NCI-H2171 treated with DMSO at 0.1 percent for 48 hours (cell line): ENCODE measurements at regions not wholly inside any gene's neighbourhood (a gene's known extent, or its start where the extent isn't known, plus 50 kb on each side); places are given as distances from the start of the nearest gene placed in this dataset.
A peak's percentile ranks its signal among the peaks of the same experiment; 100 is the strongest.

ENCODE experiments used
- DNase-seq: peaks from one replicate; lab custom pipeline; 2025; lab: John Stamatoyannopoulos, UW

DNA sequence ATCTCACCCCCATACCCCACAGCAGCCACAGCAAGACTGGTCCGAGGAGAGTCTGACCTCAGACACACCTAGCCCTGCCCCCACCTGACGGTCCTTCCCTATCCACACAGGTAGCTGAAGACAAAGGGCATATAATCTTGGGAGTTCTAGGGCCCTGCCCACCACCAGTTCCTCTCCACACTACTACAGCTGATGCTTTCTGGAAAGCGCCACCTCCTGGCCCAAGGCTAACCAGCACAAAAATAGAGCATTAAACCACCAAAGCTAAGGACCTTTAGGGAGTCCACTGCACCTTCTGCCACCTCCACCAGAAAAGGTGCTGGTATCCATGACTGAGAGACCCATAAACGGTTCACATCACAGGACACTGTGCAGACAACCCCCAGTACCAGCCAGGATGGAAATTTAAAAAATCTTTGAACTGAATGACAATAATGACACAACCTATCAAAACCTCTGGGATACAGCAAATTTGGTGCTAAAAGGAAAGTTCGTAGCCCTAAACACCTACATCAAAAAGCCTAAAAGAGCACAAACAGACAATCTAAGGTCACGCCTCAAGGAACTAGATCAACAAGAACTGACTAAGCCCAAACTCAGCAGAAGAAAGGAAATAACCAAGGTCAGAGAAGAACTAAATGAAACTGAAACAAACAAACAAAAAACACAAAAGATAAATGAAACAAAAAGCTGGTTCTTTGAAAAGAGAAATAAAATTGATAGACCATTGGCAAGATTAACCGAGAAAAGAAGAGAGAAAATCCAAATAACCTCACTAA is 122.1 kb upstream of the TPRG1 start:
- no peak for DNase-seq

DNA sequence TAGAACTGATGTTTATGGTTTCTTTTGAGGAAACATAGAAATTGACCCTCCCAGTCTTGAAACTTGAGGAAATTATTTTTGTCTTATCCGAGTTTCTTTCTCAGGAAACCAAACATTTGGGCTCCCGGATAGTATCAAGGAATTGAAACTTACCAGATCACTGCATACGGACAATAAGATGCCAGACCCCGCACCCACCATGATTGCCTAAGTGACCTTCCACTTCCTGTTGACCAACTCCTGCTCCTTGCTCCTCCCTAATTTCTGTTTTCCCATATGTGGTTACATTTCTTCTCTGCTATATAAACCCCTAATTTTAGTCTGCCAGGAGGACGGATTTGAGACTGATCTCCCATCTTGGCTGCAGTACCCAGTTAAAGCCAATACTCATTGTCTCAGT is 118.4 kb upstream of the TPRG1 start:
- DNase-seq = no peak

DNA sequence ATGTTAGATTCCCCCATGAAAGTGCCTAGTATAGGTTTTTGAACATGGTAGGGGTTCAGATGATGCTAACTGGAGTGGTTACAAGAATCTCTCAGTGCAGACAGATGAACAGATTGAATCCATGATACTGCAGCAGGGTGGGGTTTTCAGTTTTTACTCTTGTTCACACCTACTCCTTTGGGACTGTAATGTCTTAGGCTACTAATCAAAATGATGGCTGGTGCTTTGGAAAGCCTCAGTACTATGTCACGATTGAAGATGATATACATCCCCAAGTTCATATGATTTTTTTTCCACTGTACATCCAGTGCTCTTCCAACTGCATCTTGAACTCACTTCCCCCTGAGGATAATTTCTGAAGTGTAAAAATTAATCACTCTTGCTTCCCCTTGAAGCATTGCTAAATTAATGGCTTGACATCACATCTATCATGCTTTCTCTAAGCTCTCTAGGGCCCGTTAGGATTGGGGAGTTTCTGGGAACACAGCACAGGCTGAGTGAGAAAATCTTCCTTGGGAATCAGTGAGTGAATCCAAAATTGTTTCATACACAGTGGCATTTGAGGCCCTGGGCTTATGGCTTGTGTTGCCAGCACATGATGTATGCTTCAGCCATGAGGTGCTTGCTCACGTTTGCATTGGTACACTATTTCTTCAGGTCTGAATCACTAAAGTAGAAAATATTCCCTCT is 115.0 kb upstream of the TPRG1 start:
- no peak for DNase-seq

DNA sequence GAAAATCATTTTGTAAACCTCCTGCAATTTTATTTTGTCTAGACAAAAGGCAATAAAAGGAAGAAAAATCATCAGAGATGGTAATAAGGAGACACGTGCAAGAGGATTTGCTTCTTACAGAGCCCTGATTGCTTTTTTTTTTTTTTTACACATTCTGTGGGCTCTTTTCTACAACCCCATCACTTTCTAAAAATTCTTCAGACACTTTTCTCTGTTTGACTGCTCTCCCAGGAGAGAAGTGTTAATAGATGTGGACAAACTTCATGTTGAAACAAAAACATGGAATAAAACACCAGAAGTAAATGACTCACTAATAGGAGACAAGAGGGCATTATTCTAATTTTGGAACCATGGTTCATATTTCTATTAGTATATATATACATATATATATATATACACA is 114.4 kb upstream of the TPRG1 start:
- DNase-seq = no peak

DNA sequence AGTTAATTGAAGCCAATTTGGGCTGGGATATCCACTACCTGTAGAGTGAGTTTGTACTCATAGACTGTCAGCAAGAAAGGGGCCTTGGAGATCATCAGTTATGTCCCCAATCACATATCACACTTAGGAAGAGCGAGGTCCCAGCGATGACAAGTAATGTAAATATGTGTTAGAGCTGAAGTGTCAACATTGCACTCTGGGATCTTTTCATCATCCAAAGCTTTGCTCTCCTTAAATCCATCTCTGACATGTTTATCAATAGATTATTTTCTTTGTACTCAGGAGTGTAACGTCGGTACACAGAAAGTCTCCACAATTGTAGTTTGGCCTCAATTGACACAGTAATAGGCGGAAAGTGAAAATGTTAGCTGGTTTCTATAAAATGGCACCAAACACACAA is 113.7 kb upstream of the TPRG1 start:
- no peak for DNase-seq

DNA sequence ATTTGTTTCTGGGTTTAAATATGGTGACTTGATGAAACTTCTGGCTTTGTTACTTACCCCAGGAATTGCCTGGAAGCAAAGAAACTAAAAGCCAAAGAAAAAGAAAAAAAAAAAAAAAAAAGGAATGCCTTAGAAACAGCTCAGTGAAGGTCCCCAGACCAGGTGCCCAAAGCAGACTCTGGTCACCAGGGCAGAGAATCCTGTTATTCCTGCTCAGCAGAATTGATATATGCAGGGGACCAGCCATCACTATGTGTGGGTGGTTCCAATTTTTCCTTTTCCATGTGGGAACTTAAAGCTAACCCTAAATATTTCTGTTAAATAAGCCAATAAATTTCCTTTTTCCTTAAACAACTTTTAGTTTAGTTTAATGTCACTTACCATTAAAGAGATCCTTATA is 100.8 kb upstream of the TPRG1 start:
- DNase-seq = no peak

DNA sequence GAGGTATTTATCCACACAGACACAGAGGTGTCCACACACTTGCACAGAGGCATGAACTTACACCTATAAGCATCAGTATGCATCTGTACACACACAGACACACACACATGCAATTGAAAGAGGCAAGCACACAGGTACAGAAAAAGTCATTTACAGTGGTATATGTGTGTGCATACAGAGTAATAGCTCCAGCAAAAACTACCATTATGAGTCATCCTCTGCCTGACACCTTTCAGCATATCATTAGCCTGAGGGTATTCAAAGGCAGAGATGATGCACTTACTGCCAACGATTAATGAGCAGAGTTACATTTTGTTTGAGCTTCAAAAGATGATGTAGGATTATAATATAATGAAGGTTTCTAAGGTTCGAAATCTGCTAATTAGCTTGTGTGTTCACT is 100.3 kb upstream of the TPRG1 start:
- DNase-seq = peak; percentile 23

DNA sequence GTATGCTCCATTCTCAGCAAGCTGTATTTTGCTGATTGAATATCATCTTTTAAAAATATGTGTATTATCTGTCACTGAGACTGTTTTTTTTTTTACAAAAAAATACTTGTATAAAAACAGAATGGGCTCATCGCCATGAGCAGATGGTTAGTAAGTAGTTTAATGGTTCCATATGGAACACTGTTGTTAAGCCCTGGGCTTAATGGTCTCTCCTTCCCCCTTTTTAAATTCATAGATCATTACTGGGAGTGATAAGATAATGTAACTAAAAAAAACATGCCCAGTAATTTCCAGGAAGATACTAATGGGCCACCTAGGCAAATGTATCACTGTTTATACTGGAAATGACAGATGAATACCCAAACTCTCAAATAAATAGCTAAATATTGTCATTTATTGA is 95.3 kb upstream of the TPRG1 start:
- DNase-seq = peak; percentile 95

DNA sequence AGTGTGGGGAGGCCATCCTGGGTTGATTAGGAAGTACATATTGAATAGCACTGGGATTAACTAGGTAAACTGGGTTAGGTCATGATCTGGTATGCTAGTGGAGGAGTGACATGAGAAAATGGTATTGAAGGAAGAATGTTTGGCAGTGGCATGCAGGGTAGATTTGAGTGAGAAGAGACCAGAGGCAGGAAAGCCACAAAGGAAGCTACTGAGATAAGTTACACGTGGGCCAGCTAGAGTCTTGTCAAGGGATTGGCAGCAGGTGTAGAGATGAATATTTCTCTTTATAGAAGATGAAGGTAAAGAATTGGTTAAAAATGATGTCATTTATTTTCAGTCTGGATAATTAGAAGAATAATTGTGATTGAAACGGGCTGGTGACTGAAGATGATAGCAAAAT is 91.0 kb upstream of the TPRG1 start:
- no peak for DNase-seq

DNA sequence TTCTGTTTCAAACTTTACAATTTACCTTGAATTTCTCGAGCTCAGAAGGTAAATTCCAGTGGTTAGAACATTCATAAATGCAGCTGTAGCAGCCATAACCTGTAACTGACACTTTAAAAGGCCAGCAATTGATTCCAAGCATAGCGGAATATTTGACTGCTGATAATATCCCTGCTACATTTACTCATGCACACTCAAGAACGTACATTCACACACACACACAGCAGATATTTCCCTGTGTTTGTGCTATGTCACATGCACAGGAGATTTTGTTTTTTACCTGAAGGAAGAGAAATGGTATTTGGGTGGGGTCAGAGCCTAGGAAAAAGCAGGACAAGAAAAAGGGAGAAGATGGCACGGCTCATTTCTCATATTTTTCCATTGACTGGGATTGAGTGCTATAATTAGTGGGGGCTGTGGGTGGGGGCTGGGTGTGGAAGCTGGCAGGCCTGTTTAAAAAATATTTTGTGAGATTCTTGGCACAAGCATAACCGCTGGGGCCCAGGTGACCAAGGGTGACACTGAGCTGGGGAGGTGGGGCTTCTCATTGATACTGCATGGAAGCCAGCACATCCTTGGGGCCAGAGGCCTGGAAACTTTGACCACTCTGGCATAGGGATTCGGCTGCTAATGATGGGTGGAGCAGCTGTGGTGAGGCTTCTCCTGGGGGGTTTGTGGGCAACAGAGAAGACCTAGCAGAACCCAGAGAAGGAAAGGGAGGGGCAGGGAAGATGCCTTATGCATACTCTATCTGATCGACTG is 88.9 kb upstream of the TPRG1 start:
- no peak for DNase-seq

DNA sequence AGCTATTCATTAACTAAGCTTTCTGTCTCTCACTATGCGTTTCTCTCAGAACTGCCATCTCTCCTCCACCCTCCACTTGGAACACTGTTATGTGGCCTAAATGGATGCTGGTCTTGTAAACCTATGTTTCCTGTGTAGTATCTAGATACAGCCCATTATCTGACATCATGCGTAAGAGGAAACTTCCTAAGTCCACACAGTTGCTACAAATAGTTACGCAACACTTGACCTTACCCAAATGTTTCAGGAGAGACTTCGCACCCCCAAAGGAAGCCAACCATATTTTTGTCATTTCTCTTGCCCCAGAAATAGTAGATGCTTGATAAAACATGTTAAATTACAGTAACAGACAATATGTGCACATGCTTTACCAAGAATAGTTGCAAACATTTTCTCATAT is 87.2 kb upstream of the TPRG1 start:
- no peak for DNase-seq

DNA sequence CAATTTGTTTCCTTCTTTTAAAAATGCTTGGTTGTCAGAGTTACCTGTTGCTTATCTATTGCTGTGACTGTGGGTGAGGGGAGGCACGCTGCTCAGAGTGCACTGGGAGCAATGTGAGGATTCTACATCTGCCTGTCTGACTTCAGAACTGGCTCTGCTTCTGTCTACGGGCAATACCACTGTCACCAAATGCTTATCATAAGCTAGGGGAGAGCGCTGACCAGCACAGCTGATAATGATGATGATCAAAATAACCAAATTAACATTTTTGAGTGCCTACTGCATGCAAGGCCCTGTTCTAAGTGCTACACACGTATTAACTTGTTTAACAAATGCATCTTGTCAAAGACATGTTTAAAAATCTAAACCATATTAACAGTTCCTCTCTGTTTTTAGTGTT is 79.2 kb upstream of the TPRG1 start:
- DNase-seq = no peak

DNA sequence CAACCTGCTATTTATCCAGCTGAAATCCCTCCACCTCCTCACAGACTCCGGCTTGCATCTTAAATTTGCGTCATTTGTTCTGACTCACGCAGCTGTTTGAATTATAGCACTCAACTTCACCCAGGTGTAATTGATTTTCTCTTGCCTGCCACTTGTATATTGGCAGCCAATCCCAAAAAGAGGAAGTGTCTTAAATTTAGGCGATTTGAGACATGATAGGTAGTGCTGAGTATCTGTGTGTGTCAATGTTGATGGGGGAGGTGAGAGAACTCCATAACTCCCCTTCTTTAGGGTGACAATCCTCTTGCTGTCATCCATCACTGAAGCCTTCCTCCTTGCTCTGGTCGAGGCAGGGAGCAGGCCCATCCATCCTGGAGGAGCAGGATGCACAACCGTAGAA is 77.2 kb upstream of the TPRG1 start:
- DNase-seq = no peak

DNA sequence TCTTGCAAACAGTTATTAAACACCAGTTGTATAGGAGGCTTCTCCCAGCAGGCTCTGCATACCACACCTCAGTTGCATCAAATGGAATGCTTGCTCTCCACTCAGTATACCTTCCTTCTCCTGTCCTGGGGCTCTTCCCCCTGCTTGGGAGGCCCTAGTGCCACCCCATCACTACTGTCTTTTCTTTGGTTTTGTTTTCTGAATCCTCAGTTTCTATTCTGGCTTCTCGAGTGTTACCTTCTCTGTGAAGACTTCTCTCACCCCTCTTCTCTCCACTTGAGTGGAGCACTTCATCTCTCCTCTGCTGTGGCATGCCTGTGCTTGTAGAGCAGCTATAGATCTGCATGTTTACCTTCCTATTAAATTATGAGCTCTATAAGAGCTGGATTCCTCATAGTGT is 75.7 kb upstream of the TPRG1 start:
- DNase-seq = no peak

DNA sequence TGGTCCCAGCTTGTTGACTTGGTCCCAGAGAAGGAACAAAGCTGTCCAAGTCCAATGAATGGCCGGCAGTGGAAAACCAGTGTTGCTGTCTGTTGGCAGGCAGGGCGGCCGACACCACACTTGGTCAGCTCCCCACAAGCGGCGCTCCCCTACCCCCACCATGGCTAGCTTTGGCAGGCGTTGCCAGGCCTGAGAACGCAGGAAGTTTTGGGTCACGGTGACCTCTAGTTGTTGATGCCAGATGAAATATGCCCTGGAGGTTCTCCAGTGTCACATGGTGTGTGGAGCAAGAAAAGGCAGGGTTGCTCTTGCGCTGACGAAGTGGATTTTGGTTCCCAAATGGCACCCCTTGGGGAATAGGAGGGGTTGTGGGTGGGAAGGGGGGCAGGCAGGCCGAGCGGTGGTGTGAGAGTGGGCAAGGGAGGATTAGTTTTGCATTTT is 72.7 kb upstream of the TPRG1 start:
- no peak for DNase-seq

DNA sequence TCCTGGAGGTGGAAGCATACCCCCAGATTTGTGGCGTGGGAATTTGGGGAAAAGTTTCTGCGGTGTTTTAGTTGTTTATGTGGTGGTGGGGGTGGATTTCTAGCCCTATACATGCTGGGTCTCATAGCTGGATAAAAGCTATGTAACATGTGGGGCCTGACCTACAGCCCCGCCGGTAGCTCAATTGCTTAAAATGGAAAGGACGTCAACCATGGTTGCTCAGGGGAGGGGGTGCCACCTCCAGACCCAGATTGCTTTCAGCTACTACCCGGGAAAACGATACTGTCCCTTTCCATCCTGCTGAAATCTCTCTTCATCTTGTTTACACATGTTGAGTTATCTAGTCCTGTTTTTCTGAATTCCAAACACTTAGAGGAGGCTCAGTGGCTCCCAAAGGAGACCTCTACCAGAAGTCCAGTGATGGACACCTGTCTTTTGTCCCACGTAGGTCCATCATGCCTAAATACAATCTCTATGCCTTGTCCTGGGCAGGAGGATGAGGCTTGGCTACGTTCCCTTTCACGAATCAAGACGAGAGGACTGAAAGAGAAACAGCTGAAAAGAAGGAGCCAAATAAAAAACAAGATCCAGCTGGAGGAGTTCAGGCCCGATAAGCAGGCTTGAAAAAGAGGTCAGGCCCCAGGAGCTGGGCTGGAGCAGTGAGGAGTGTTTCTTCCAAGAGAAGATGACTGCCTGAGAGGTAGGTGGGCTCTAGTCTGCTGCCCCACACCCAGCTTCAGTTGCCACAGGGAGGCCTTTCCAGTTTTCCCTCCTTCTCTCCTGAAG is 72.1 kb upstream of the TPRG1 start:
- DNase-seq = no peak

DNA sequence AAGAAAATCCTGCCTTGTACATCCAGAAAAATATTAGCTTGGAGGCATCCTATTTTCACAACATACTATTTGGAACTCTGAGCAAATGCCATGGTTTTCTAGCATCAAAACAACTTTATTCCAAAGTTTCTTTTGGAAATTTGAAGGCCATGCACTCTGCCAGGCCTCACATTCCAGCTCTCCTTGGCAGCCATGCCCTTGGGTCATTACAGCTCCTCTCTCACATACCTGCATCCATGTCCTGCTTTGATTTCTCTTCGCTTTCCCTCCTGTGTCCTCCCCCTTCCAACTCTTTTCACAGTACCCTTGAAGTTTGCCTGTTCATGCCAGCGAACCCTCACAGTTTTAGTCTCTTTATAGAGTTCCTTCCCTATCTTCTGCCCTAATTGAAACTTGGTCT is 70.9 kb upstream of the TPRG1 start:
- no peak for DNase-seq

DNA sequence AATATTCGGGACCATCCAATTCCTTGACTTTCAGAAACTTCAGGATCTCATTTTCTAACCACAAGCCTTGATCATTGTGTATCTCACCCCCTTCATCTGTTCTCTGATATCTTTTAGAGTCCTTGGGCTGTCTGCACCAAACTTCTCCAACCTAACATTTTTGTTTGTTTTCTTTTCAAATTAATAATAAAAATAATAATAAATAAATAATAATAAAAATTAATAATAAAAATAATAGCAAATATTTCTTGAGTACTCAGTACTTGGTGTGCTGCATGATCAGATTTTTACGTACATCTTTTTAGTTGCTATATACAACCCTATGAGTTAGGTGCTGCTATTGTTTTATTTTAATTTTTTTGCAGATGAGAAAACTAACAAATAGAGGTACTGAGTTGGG is 70.2 kb upstream of the TPRG1 start:
- DNase-seq = no peak

DNA sequence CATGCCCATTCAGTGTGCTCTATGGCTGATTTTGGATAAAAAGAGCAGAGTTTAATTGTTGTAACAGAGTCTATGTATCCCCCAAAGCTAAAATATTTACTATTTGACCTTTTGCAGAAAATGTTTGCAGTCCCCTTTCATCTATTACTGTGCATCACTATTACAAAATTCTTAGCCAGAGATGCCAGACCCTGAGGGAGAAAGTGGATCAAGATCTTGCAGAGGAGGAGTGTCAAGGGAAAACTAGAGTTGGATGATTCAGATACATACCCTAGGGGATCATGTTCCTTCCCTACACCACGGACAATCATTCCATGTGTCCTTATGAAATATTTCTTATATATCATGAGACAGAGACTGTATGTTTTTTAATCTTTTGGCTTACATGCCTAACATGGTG is 68.6 kb upstream of the TPRG1 start:
- no peak for DNase-seq

DNA sequence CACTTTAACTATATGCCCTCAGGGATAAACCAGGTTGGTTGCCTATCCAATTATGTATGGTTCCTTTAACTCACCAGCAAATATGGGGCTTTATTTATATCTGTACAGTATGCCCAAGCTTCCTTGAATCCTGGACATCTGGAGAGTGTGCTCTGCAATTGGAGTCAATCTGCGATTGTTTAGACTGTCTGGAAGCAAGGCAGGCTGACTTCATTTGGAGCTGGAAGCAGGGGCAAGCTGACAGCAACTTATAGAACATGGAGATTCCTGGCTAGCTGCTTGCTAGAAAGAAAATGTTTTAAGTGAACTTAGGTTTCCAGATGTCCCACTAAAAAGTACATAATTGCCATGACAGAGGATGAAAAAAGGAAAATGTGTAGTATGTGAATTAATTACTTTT is 63.7 kb upstream of the TPRG1 start:
- peak; percentile 96 for DNase-seq

DNA sequence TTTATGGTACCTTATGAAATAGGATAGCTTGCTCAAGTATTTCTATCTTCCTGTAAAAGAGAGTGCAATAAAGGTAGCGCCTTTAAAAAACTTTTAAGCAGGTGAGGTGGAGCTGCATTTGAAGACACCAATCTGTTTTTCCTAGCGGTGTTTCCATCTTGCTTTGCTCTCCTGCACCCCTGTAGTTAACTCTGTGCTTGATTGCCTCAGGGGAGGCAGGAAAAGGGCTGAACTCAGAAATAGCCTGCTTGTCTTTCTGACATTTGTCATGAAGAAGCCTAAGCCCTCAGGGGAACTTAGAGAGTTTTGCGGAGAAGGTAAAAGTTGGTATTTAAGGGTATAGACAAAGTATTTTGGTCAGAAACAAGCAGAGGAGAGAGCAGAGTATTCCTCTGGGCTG is 63.0 kb upstream of the TPRG1 start:
- DNase-seq = peak; percentile 22

DNA sequence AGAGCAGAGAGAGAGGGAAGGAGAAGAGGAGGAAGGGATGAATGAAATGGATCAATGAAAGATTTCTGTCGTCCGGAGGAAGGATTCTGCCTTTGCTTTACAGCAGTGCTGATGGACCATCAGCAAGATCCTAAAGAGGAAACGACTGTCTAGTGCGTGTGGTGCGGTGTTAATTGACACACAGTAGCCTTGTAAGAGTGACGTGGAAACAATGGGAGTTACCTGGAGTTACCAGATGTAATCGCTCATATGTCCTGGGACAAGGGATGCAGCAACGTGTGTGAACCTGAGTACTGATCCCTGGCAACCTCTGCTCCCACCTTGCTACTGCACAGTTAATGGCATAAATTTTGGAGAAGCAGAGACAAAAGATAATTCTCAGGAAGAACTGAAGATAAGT is 62.6 kb upstream of the TPRG1 start:
- no peak for DNase-seq
